K562 (cell line): ENCODE measurements at regions not wholly inside any gene's neighbourhood (a gene's known extent, or its start where the extent isn't known, plus 50 kb on each side); places are given as distances from the start of the nearest gene placed in this dataset.

Experiments used
- ATAC-seq: fragments of 200-7000 bp; cut with Tn5 transposase; 3 replicates; pipeline ENCODE4 v1.9.1; 2020; ENCODE audit warnings: moderate library complexity
- BruUV-seq: library from RNA; stranded (reverse); fragments of 400-500 nt; replicated peaks from 2 replicates; lab custom pipeline; 2021; lab: Mats Ljungman, UMichigan
- CTCF ChIA-PET: fragments of 300-600 bp; formaldehyde crosslinking; extraction: SDS; loops from one replicate; lab custom pipeline; 2021; ENCODE audit warnings: low intra/inter-chr PET ratio; lab: Yijun Ruan, JAX
- POLR2A ChIA-PET: fragments of 300-600, 350-650 bp; sonication (Branson Sonifier 250); formaldehyde crosslinking; extraction: SDS; loops from one replicate; lab custom pipeline; 2021; ENCODE audit warnings: antibody characterized with exemption, inconsistent platforms; lab: Yijun Ruan, JAX
- DNase-seq, 4 experiments: peaks; one replicate each; pipeline versions ENCODE4 v3.0.0 to v3.0.0-alpha.2; 2011 to 2018; ENCODE audit warnings: low spot score in 3 of 4, mixed read lengths in 3 of 4; ENCODE audit errors: extremely low read depth in 1 of 4
- FAIRE-seq: peaks from 2 replicates; lab custom pipeline; 2011; peaks lifted over from hg19 to GRCh38; lab: Jason Lieb, UNC
- H2AFZ ChIP-seq: 2 replicates; pipeline ENCODE4 v1.6.0; 2011; ENCODE audit warnings: low read depth, low read length, control low read depth, inconsistent platforms
- H3K27ac ChIP-seq: fragments of 200-600 bp; 3 replicates; pipeline ENCODE4 v1.8.0; 2011; ENCODE audit warnings: low read depth, mild to moderate bottlenecking, control low read depth, inconsistent platforms, low read length, moderate library complexity, mixed read lengths; ENCODE audit errors: extremely low read depth
- H3K27me3 ChIP-seq, 2 experiments: fragments of 300-600 bp in 1 of 2; 2 replicates in 1 of 2; 3 replicates in 1 of 2; pipeline versions ENCODE4 v1.6.0 to v1.8.0; 2011; ENCODE audit warnings: inconsistent platforms in 2 of 2, low read length in 2 of 2, mild to moderate bottlenecking in 1 of 2, mixed read lengths in 1 of 2, moderate library complexity in 1 of 2; ENCODE audit not compliant: control insufficient read depth in 2 of 2, insufficient read depth in 2 of 2
- H3K36me3 ChIP-seq: fragments of 300-600 bp; 3 replicates; pipeline ENCODE4 v1.8.0; 2011; ENCODE audit warnings: mild to moderate bottlenecking, low read length, inconsistent platforms; ENCODE audit not compliant: control insufficient read depth, insufficient read depth
- H3K4me1 ChIP-seq, 2 experiments: fragments of 200-600 bp in 1 of 2; replicated peaks in 1 of 2; 2 replicates in 1 of 2; 3 replicates in 1 of 2; pipeline versions ENCODE4 v1.5.1 to v1.8.0; 2011; ENCODE audit warnings: inconsistent platforms in 2 of 2, low read length in 2 of 2, mild to moderate bottlenecking in 1 of 2, mixed read lengths in 1 of 2, moderate library complexity in 1 of 2; ENCODE audit not compliant: control insufficient read depth in 2 of 2, insufficient read depth in 2 of 2
- H3K4me2 ChIP-seq: 2 replicates; pipeline ENCODE4 v1.6.1; 2011; ENCODE audit warnings: low read length, control low read depth, inconsistent platforms, mixed read lengths; ENCODE audit not compliant: insufficient read depth
- H3K4me3 ChIP-seq: fragments of 200-600 bp; sonication (generic), shearing (Covaris generic); 2 replicates; pipeline ENCODE4 v1.5.1; 2016; ENCODE audit warnings: control low read depth, inconsistent platforms
- H3K79me2 ChIP-seq: fragments of 200-600 bp; 3 replicates; pipeline ENCODE4 v1.8.0; 2011; ENCODE audit warnings: low read length, inconsistent platforms; ENCODE audit not compliant: control insufficient read depth, insufficient read depth
- H3K9ac ChIP-seq, 2 experiments: 2 replicates each; pipeline versions ENCODE4 v1.6.0 to v1.6.1; 2011; ENCODE audit warnings: low read depth in 2 of 2, low read length in 2 of 2, control low read depth in 1 of 2, inconsistent platforms in 1 of 2, mild to moderate bottlenecking in 1 of 2, mixed read lengths in 1 of 2; ENCODE audit not compliant: insufficient read depth in 1 of 2
- H3K9me1 ChIP-seq: one replicate; pipeline ENCODE4 v1.6.0; 2011; ENCODE audit warnings: inconsistent platforms, mild to moderate bottlenecking, low read length, moderate library complexity; ENCODE audit not compliant: control insufficient read depth, insufficient read depth
- H3K9me3 ChIP-seq: replicated peaks from 2 replicates; pipeline ENCODE4 v1.5.1; 2011; ENCODE audit warnings: low read depth, low read length, inconsistent platforms; ENCODE audit not compliant: control insufficient read depth, insufficient read depth
- H4K20me1 ChIP-seq: replicated peaks from 2 replicates; pipeline ENCODE4 v1.6.1; 2011; ENCODE audit warnings: low read length, inconsistent platforms, mixed read lengths; ENCODE audit not compliant: control insufficient read depth, insufficient read depth
- BHLHE40 ChIP-seq: IDR thresholded peaks from 2 replicates; pipeline ENCODE4 v1.6.1; 2011; ENCODE audit warnings: low read length, improper control_type of control experiment
- BRD4 ChIP-seq: fragments of 200-600 bp; sonication (generic); IDR thresholded peaks from 2 replicates; pipeline ENCODE4 v1.6.1; 2017; ENCODE audit warnings: inconsistent platforms
- DIDO1 ChIP-seq: fragments of 450-650 bp; IDR thresholded peaks from 2 replicates; pipeline ENCODE4 v1.6.1; 2016; ENCODE audit warnings: low read depth, missing biosample characterization, missing genetic modification characterization
- GATAD2A ChIP-seq: fragments of 450-650 bp; IDR thresholded peaks from 2 replicates; pipeline ENCODE4 v1.6.1; 2017
- HDAC3 ChIP-seq: fragments of 450-650 bp; IDR thresholded peaks from 2 replicates; pipeline ENCODE4 v1.6.1; 2018; ENCODE audit warnings: borderline replicate concordance, mild to moderate bottlenecking, moderate library complexity; ENCODE audit not compliant: partially characterized antibody
- POLR3A ChIP-seq: IDR thresholded peaks from 2 replicates; pipeline ENCODE4 v1.6.1; 2011; ENCODE audit warnings: borderline replicate concordance, mild to moderate bottlenecking, moderate library complexity; ENCODE audit not compliant: insufficient read length, insufficient read depth; ENCODE audit errors: extremely low read depth
- ZBED1 ChIP-seq: IDR thresholded peaks from 2 replicates; pipeline ENCODE4 v1.6.1; 2014
- ZNF282 ChIP-seq: sonication (generic); formaldehyde crosslinking; IDR thresholded peaks from 2 replicates; pipeline ENCODE4 v1.8.1; 2023; ENCODE audit warnings: missing genetic modification reagents
- WGBS: fragments of 100-300 bp; shearing (Covaris generic); methylation state at CpG from one replicate; pipeline ENCODE4 v1.1.6; 2016; ENCODE audit warnings: low coverage, mixed read lengths; ENCODE audit not compliant: insufficient coverage; ENCODE audit errors: missing lambda C conversion rate; 5-methylcytosine and 5-hydroxymethylcytosine counted together
- in situ Hi-C: fragments of 300-500 bp; cut with MboI; formaldehyde crosslinking; loops from 4 replicates; pipeline ENCODE4 v1.15.0; 2018; ENCODE audit warnings: inconsistent platforms, mixed read lengths
- intact Hi-C: fragments of 100-400 bp; cut with micrococcal nuclease; formaldehyde crosslinking; loops from 2 replicates; pipeline ENCODE4 v1.14.2; 2022
- TF ChIP-seq, protein P1 (sequence below): sonication (generic); formaldehyde crosslinking; IDR thresholded peaks from 2 replicates; pipeline ENCODE4 v1.8.1; 2023; ENCODE audit warnings: mild to moderate bottlenecking, missing genetic modification reagents
- TF ChIP-seq, protein P2 (sequence below): fragments of 450-650 bp; formaldehyde crosslinking; IDR thresholded peaks from 2 replicates; pipeline ENCODE4 v1.4.0; 2022; ENCODE audit warnings: missing genetic modification characterization
- TF ChIP-seq, protein P3 (sequence below): fragments of 250-450 bp; sonication (Bioruptor Pico); IDR thresholded peaks from 2 replicates; pipeline ENCODE4 v1.5.0; 2020; ENCODE audit warnings: mild to moderate bottlenecking
- TF ChIP-seq, protein P4 (sequence below): sonication (generic); formaldehyde crosslinking; IDR thresholded peaks from 2 replicates; pipeline ENCODE4 v1.8.0; 2022; ENCODE audit warnings: missing genetic modification reagents, mild to moderate bottlenecking, moderate library complexity, borderline replicate concordance
- TF ChIP-seq, protein P5 (sequence below): fragments of 200-800 bp; sonication (Bioruptor generic); IDR thresholded peaks from 2 replicates; pipeline ENCODE4 v1.6.1; 2017; ENCODE audit warnings: missing genetic modification characterization, missing compliant biosample characterization
- TF ChIP-seq, protein P6 (sequence below): sonication (generic); formaldehyde crosslinking; IDR thresholded peaks from 2 replicates; pipeline ENCODE4 v1.8.1; 2022; ENCODE audit warnings: missing genetic modification reagents

DNA sequence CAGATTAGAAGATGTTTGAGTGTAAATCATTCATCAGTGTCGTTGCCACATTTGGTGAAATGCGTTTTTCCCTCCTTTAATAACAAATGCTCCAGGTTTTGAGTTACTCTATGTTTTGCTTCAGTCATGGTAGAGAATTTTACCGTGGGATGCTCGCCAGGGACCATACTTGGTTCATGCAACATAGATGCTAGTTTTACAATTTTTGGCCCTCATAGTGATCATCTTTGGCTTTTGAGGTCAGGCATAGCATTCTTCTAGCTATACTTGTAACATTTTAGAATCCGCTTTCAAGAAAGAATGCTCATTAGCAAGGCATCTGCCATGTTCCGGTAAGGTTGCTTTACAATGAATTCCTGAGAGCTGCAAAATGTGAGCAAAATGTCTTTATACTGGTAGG, 147.2 kb downstream of the SPCS3 start:
- no TSS peak for BruUV-seq
- TF ChIP-seq, protein P1, sequence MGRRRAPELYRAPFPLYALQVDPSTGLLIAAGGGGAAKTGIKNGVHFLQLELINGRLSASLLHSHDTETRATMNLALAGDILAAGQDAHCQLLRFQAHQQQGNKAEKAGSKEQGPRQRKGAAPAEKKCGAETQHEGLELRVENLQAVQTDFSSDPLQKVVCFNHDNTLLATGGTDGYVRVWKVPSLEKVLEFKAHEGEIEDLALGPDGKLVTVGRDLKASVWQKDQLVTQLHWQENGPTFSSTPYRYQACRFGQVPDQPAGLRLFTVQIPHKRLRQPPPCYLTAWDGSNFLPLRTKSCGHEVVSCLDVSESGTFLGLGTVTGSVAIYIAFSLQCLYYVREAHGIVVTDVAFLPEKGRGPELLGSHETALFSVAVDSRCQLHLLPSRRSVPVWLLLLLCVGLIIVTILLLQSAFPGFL (CRISPR knock-in tag) = no peak
- TF ChIP-seq BHLHE40 = no peak
- no peak for TF ChIP-seq POLR3A
- TF ChIP-seq, protein P2, sequence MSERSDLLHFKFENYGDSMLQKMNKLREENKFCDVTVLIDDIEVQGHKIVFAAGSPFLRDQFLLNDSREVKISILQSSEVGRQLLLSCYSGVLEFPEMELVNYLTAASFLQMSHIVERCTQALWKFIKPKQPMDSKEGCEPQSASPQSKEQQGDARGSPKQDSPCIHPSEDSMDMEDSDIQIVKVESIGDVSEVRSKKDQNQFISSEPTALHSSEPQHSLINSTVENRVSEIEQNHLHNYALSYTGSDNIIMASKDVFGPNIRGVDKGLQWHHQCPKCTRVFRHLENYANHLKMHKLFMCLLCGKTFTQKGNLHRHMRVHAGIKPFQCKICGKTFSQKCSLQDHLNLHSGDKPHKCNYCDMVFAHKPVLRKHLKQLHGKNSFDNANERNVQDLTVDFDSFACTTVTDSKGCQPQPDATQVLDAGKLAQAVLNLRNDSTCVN (CRISPR knock-in tag) = no peak
- no peak for TF ChIP-seq BRD4
- TF ChIP-seq, protein P3, sequence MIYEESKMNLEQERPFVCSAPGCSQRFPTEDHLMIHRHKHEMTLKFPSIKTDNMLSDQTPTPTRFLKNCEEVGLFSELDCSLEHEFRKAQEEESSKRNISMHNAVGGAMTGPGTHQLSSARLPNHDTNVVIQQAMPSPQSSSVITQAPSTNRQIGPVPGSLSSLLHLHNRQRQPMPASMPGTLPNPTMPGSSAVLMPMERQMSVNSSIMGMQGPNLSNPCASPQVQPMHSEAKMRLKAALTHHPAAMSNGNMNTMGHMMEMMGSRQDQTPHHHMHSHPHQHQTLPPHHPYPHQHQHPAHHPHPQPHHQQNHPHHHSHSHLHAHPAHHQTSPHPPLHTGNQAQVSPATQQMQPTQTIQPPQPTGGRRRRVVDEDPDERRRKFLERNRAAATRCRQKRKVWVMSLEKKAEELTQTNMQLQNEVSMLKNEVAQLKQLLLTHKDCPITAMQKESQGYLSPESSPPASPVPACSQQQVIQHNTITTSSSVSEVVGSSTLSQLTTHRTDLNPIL (CRISPR knock-in tag) = no peak
- TF ChIP-seq DIDO1 (tag) = no peak
- TF ChIP-seq HDAC3 = no peak
- no peak for TF ChIP-seq ZNF282 (CRISPR knock-in tag)
- TF ChIP-seq, protein P4, sequence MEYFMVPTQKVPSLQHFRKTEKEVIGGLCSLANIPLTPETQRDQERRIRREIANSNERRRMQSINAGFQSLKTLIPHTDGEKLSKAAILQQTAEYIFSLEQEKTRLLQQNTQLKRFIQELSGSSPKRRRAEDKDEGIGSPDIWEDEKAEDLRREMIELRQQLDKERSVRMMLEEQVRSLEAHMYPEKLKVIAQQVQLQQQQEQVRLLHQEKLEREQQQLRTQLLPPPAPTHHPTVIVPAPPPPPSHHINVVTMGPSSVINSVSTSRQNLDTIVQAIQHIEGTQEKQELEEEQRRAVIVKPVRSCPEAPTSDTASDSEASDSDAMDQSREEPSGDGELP (CRISPR knock-in tag) = no peak
- TF ChIP-seq, protein P5, sequence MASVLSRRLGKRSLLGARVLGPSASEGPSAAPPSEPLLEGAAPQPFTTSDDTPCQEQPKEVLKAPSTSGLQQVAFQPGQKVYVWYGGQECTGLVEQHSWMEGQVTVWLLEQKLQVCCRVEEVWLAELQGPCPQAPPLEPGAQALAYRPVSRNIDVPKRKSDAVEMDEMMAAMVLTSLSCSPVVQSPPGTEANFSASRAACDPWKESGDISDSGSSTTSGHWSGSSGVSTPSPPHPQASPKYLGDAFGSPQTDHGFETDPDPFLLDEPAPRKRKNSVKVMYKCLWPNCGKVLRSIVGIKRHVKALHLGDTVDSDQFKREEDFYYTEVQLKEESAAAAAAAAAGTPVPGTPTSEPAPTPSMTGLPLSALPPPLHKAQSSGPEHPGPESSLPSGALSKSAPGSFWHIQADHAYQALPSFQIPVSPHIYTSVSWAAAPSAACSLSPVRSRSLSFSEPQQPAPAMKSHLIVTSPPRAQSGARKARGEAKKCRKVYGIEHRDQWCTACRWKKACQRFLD = no peak
- no peak for TF ChIP-seq ZBED1
- TF ChIP-seq, protein P6, sequence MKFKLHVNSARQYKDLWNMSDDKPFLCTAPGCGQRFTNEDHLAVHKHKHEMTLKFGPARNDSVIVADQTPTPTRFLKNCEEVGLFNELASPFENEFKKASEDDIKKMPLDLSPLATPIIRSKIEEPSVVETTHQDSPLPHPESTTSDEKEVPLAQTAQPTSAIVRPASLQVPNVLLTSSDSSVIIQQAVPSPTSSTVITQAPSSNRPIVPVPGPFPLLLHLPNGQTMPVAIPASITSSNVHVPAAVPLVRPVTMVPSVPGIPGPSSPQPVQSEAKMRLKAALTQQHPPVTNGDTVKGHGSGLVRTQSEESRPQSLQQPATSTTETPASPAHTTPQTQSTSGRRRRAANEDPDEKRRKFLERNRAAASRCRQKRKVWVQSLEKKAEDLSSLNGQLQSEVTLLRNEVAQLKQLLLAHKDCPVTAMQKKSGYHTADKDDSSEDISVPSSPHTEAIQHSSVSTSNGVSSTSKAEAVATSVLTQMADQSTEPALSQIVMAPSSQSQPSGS (CRISPR knock-in tag) = no peak
- no peak for TF ChIP-seq GATAD2A

More for the DNA sequence above, 147.2 kb downstream of the SPCS3 start:
- in situ Hi-C loops = no loop called here
- DNase-seq (no peak), ATAC-seq (no peak), FAIRE-seq (no peak)
- Histone ChIP-seq H3K4me2 (no peak overlapping the region), H2AFZ (no peak overlapping the region), H4K20me1 (no peaks in the 10 kb centered on the region), H3K36me3 (no peaks in the 10 kb centered on the region), H3K79me2 (no peaks in the 10 kb centered on the region), H3K4me1 (no peaks in the 10 kb centered on the region), H3K9me3 (no peaks in the 10 kb centered on the region), H3K27me3 (no peaks in the 10 kb centered on the region), H3K9ac (no peak overlapping the region), H3K27ac (no peak overlapping the region), H3K9me1 (no peaks in the 10 kb centered on the region), H3K4me3 (no peak overlapping the region)
- intact Hi-C loops = no loop called here
- CTCF ChIA-PET = no interaction called here
- 1% methylated on average over 5 of the region's 6 CpGs for WGBS
- POLR2A ChIA-PET = no interaction called here
